ENCODE measurements at regions not wholly inside any gene's neighbourhood (a gene's known extent, or its start where the extent isn't known, plus 50 kb on each side); places are given as distances from the start of the nearest gene placed in this dataset.
"Not testable (repeated sequence)": the region's sequence is repeated elsewhere in the genome, so short reads cannot be mapped to it uniquely, and the experiment has no call there.

- Histone ChIP-seq H3K4me3 (ENCODE audit: low read depth, low read length) (no peak overlapping the region), H3K9me3 (ENCODE audit: severe bottlenecking) (no peaks in the 10 kb centered on the region), H3K27ac (no peak overlapping the region), H3K36me3 (no peaks in the 10 kb centered on the region), H3K27me3 (ENCODE audit: insufficient read depth, low read depth, severe bottlenecking) (no peaks in the 10 kb centered on the region)
- no peak for TF ChIP-seq CTCF (IDR thresholded peaks at IDR 0.05; ENCODE audit: low read depth, low read length)
- no peak for DNase-seq
These were observed 258.0 kb upstream of the SOX4 start for GRCh38 chr6:21335591-21335990.

- no peaks in the 10 kb centered on the region for H3K9me3 ChIP-seq (ENCODE audit: severe bottlenecking)
- no peaks in the 10 kb centered on the region for H3K36me3 ChIP-seq
- no peak for TF ChIP-seq CTCF (IDR thresholded peaks at IDR 0.05; ENCODE audit: low read depth, low read length)
- H3K27ac ChIP-seq = no peak overlapping the region
- no peak overlapping the region for H3K4me3 ChIP-seq (ENCODE audit: low read depth, low read length)
- no peaks in the 10 kb centered on the region for H3K27me3 ChIP-seq (ENCODE audit: insufficient read depth, low read depth, severe bottlenecking)
- DNase-seq = no peak
These were observed 256.3 kb upstream of the SOX4 start for GRCh38 chr6:21337263-21337662.

- DNase-seq = no peak
- H3K36me3 ChIP-seq = no peaks in the 10 kb centered on the region
- no peak overlapping the region for H3K4me3 ChIP-seq (ENCODE audit: low read depth, low read length)
- no peaks in the 10 kb centered on the region for H3K27me3 ChIP-seq (ENCODE audit: insufficient read depth, low read depth, severe bottlenecking)
- peaks cover 5% of the 10 kb centered on the region for H3K9me3 ChIP-seq (ENCODE audit: severe bottlenecking)
- H3K27ac ChIP-seq = no peak overlapping the region
- no peak for TF ChIP-seq CTCF (IDR thresholded peaks at IDR 0.05; ENCODE audit: low read depth, low read length)
These were observed 253.0 kb upstream of the SOX4 start for GRCh38 chr6:21340573-21340972.

GRCh38 chr6:21341910-21342309, 251.6 kb upstream of the SOX4 start:
- no peaks in the 10 kb centered on the region for H3K36me3 ChIP-seq
- no peak for DNase-seq
- no peak overlapping the region for H3K27ac ChIP-seq
- no peak for TF ChIP-seq CTCF (IDR thresholded peaks at IDR 0.05; ENCODE audit: low read depth, low read length)
- H3K9me3 ChIP-seq (ENCODE audit: severe bottlenecking) = peaks cover 7% of the 10 kb centered on the region
- H3K27me3 ChIP-seq (ENCODE audit: insufficient read depth, low read depth, severe bottlenecking) = no peaks in the 10 kb centered on the region
- no peak overlapping the region for H3K4me3 ChIP-seq (ENCODE audit: low read depth, low read length)

- Histone ChIP-seq H3K9me3 (ENCODE audit: severe bottlenecking) (peaks cover 7% of the 10 kb centered on the region), H3K36me3 (no peaks in the 10 kb centered on the region), H3K4me3 (ENCODE audit: low read depth, low read length) (no peak overlapping the region), H3K27ac (no peak overlapping the region), H3K27me3 (ENCODE audit: insufficient read depth, low read depth, severe bottlenecking) (no peaks in the 10 kb centered on the region)
- TF ChIP-seq CTCF (IDR thresholded peaks at IDR 0.05; ENCODE audit: low read depth, low read length) = no peak
- DNase-seq = no peak
These were observed 251.1 kb upstream of the SOX4 start for GRCh38 chr6:21342501-21342900.

GRCh38 chr6:21345704-21346103, 247.8 kb upstream of the SOX4 start:
- not testable (repeated sequence) for H3K9me3 ChIP-seq (ENCODE audit: severe bottlenecking); DNase-seq; H3K4me3 ChIP-seq (ENCODE audit: low read depth, low read length); H3K36me3 ChIP-seq; H3K27ac ChIP-seq; H3K27me3 ChIP-seq (ENCODE audit: insufficient read depth, low read depth, severe bottlenecking)

Measured in WERI-Rb-1 (cell line).